ENCODE measurements at regions not wholly inside any gene's neighbourhood (a gene's known extent, or its start where the extent isn't known, plus 50 kb on each side); places are given as distances from the start of the nearest gene placed in this dataset.
"Not testable (repeated sequence)": the region's sequence is repeated elsewhere in the genome, so short reads cannot be mapped to it uniquely, and the experiment has no call there.

- DNase-seq (no peak), ATAC-seq (no peak)
- intact Hi-C loops (cut with DNase I; ENCODE audit: low total_unique reads) = no loop called here
- H3K27ac ChIP-seq = no peak overlapping the region
- in situ Hi-C loops (cut with MboI; ENCODE audit: low sequenced_read_pairs in 4 of 4) = no loop called here
- TF ChIP-seq POLR2A (IDR thresholded peaks at IDR 0.05) = no peak
- TF ChIP-seq CTCF (IDR thresholded peaks at IDR 0.05 in 4 of 5, conservative IDR thresholded peaks at IDR 0.05 in 1 of 5) = no peak
- H3K27me3 ChIP-seq = no peaks in the 10 kb centered on the region
- no peak overlapping the region for H3K4me3 ChIP-seq
- H3K9me3 ChIP-seq = no peaks in the 10 kb centered on the region
- H3K4me1 ChIP-seq = no peaks in the 10 kb centered on the region
- no peaks in the 10 kb centered on the region for H3K36me3 ChIP-seq
Measured at GRCh38 chr12:127802271-127802670, 464.7 kb upstream of the TMEM132C start.

- H3K27me3 ChIP-seq = no peaks in the 10 kb centered on the region
- H3K4me1 ChIP-seq = no peaks in the 10 kb centered on the region
- no peak overlapping the region for H3K4me3 ChIP-seq
- TF ChIP-seq CTCF (IDR thresholded peaks at IDR 0.05 in 4 of 5, conservative IDR thresholded peaks at IDR 0.05 in 1 of 5) (no peak), POLR2A (IDR thresholded peaks at IDR 0.05) (no peak)
- intact Hi-C loops (cut with DNase I; ENCODE audit: low total_unique reads) = no loop called here
- H3K36me3 ChIP-seq = no peaks in the 10 kb centered on the region
- in situ Hi-C loops (cut with MboI; ENCODE audit: low sequenced_read_pairs in 4 of 4) = no loop called here
- ATAC-seq = no peak
- H3K9me3 ChIP-seq = no peaks in the 10 kb centered on the region
- H3K27ac ChIP-seq = no peak overlapping the region
- no peak for DNase-seq
Measured at GRCh38 chr12:127803545-127803944, 463.4 kb upstream of the TMEM132C start.

- ATAC-seq = peak in 1 of 2 donors; percentile 56
Measured at GRCh38 chr12:127809275-127809674, 457.7 kb upstream of the TMEM132C start.

GRCh38 chr12:127810041-127810440 lies 456.9 kb upstream of the TMEM132C start:
- in situ Hi-C loops (cut with MboI; ENCODE audit: low sequenced_read_pairs in 4 of 4) (no loop called here), intact Hi-C loops (cut with DNase I; ENCODE audit: low total_unique reads) (no loop called here)
- ATAC-seq (peak; percentile 55 to 76), DNase-seq (no peak)
- H3K4me1 ChIP-seq = no peaks in the 10 kb centered on the region
- H3K27ac ChIP-seq = no peak overlapping the region
- TF ChIP-seq CTCF (IDR thresholded peaks at IDR 0.05 in 4 of 5, conservative IDR thresholded peaks at IDR 0.05 in 1 of 5) = no peak
- no peak for TF ChIP-seq POLR2A (IDR thresholded peaks at IDR 0.05)
- no peaks in the 10 kb centered on the region for H3K9me3 ChIP-seq
- H3K27me3 ChIP-seq = no peaks in the 10 kb centered on the region
- no peaks in the 10 kb centered on the region for H3K36me3 ChIP-seq
- no peak overlapping the region for H3K4me3 ChIP-seq

More at GRCh38 chr12:127809275-127809674, 457.7 kb upstream of the TMEM132C start:
- intact Hi-C loops (cut with DNase I; ENCODE audit: low total_unique reads) (no loop called here), in situ Hi-C loops (cut with MboI; ENCODE audit: low sequenced_read_pairs in 4 of 4) (no loop called here)
- TF ChIP-seq CTCF (IDR thresholded peaks at IDR 0.05 in 4 of 5, conservative IDR thresholded peaks at IDR 0.05 in 1 of 5) (no peak), POLR2A (IDR thresholded peaks at IDR 0.05) (no peak)
- H3K4me3 ChIP-seq = no peak overlapping the region
- H3K4me1 ChIP-seq = no peaks in the 10 kb centered on the region
- no peak overlapping the region for H3K27ac ChIP-seq
- no peaks in the 10 kb centered on the region for H3K9me3 ChIP-seq
- no peak for DNase-seq
- no peaks in the 10 kb centered on the region for H3K36me3 ChIP-seq
- no peaks in the 10 kb centered on the region for H3K27me3 ChIP-seq

GRCh38 chr12:127810459-127810858 lies 456.5 kb upstream of the TMEM132C start:
- H3K27ac ChIP-seq; H3K27me3 ChIP-seq; in situ Hi-C loops (cut with MboI; ENCODE audit: low sequenced_read_pairs in 4 of 4); H3K9me3 ChIP-seq; H3K4me3 ChIP-seq; DNase-seq; H3K4me1 ChIP-seq; ATAC-seq; intact Hi-C loops (cut with DNase I; ENCODE audit: low total_unique reads); H3K36me3 ChIP-seq: not testable (repeated sequence)

All from gastrocnemius medialis (tissue), 4 donors.